Heart right ventricle (tissue), 16 donors: ENCODE measurements at regions not wholly inside any gene's neighbourhood (a gene's known extent, or its start where the extent isn't known, plus 50 kb on each side); places are given as distances from the start of the nearest gene placed in this dataset.

ENCODE experiments used
- ATAC-seq, 8 donors: fragments of 200-7000 bp; cut with Tn5 transposase; one replicate each; pipeline ENCODE4 v1.9.1; 2020; ENCODE audit warnings: mild to moderate bottlenecking in 8 of 8, moderate library complexity in 8 of 8, moderate number of reproducible peaks in 1 of 8
- DNase-seq, 2 donors: peaks; one replicate each; pipeline ENCODE4 v3.0.0-alpha.2; 2020
- H3K27ac ChIP-seq, 10 donors: fragments of 200-600 bp; sonication (generic) in 2 of 10; one replicate each; pipeline versions ENCODE4 v1.5.0 to v1.8.0; 2020 to 2022; ENCODE audit warnings: mild to moderate bottlenecking in 3 of 10
- H3K27me3 ChIP-seq, 7 donors: fragments of 200-600 bp; one replicate each; pipeline ENCODE4 v1.8.0; 2021 to 2022; ENCODE audit warnings: mild to moderate bottlenecking in 2 of 7
- H3K36me3 ChIP-seq, 9 donors: fragments of 200-600 bp; sonication (generic) in 1 of 9; one replicate each; pipeline versions ENCODE4 v1.5.0 to v1.8.0; 2020 to 2022; ENCODE audit warnings: mild to moderate bottlenecking in 2 of 9
- H3K4me1 ChIP-seq, 9 donors: fragments of 200-600 bp; sonication (generic) in 1 of 9; one replicate each; pipeline versions ENCODE4 v1.5.0 to v1.8.0; 2020 to 2022; ENCODE audit warnings: mild to moderate bottlenecking in 4 of 9
- H3K4me3 ChIP-seq, 10 donors: fragments of 200-600 bp; sonication (generic) in 2 of 10; one replicate each; pipeline versions ENCODE4 v1.5.0 to v1.8.0; 2020 to 2022; ENCODE audit warnings: mild to moderate bottlenecking in 7 of 10, moderate library complexity in 2 of 10
- H3K9me3 ChIP-seq, 11 donors: fragments of 200-600 bp in 10 of 11; sonication (generic) in 2 of 11; one replicate each; pipeline versions ENCODE4 v1.5.0 to v1.8.0; 2013 to 2022; ENCODE audit warnings: mild to moderate bottlenecking in 2 of 11, control low read depth in 1 of 11, moderate library complexity in 1 of 11
- WGBS, 2 donors: extraction: QIAGEN DNeasy Blood & Tissue Kit; methylation state at CpG; one replicate each; pipeline ENCODE4 v1.1.7; 2013; ENCODE audit warnings: inconsistent platforms in 1 of 2; 5-methylcytosine and 5-hydroxymethylcytosine counted together
- intact Hi-C, 10 donors: fragments of 100-400 bp; cut with DNase I; formaldehyde crosslinking; loops; one replicate each; pipeline versions ENCODE4 v1.11.1 to v1.14.2; 2022
- TF ChIP-seq, protein P1 (sequence below), 9 donors: fragments of 200-600 bp; sonication (generic) in 2 of 9; IDR thresholded peaks; one replicate each; pipeline versions ENCODE4 v1.5.0 to v1.8.0; 2021 to 2022; ENCODE audit warnings: antibody characterized with exemption in 9 of 9, mild to moderate bottlenecking in 5 of 9, moderate library complexity in 1 of 9
- donor health status: Arrhythmogenic right ventricular cardiomyopathy.
- donor health status: ischemic (EF 13 %, LVEDD 7.1; RV severe dilation, severe dysfunction).
- donor health status: healthy with polysubstance abuse.
- donor health status: DM: no; HTN: yes; CAD: no.
- donor health status: DM: no; HTN: no; CAD: no.
- donor health status: ischemic (EF 25% LVEDD 6.9; RV normal size, moderate dysfunction).
- donor health status: ischemic (EF 25% LVEDD 5.7; RV mildly dilated, moderate dysfunction).
- donor health status: healthy.
- donor health status: DM: yes; HTN: yes; CAD: no.
- donor health status: Ischemic cardiomyopathy.
- donor health status: ischemic (EF 35%, LVEDD 5.7; RV mildly dilated, moderate dysfunction).
- donor health status: nonischemic (EF 11% LVEDD 7.7; RV severe dilation, severe dysfunction).
- donor health status: DM: yes; HTN: yes; CAD: no.
- donor health status: PGD.
- donor health status: ischemic (EF 29% LVEDD 5.4; RV normal size, mild dysfunction).
- donor health status: nonischemic (EF 23%, LVEDD 6.1; RV moderate dilation, normal function).

DNA sequence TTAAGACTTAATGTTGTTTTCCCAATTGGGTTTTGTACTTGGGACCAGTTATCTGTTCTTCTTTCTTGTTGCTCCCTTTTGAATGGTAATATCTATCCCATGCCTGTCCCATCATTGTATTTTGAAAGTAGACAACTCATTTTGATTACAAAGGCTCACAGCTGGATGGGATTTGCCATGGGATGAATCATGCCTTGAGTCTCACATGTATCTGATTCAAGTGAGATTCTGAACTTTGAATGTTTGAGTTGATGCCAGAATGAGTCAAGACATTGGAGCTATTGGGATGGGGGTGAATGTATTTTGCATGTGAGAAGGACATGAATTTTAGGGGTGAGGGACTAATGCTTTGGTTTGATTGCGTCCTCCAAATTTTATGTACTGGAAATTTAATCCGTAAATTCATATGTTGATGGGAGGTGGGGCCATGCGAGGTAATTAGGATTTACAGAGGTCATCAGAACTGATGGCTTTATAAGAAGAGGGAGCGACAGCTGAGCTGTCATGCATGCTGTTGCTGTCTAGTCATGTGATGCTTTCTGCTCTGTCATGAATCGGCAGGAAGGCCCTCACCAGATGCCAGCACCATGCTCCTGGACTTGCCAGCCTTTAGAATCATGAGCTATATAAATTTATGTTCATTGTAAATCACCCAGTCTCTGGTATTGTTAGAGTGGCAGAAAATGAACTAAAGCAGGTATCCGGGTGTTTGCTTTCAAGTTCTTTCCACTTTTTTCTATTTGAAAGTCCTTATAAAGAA is 741.3 kb upstream of the RAB6C start:
- intact Hi-C loops = loop anchor here in 1 of 10 donors (10.0 kb wide), 1 partner anchor 503 kb away; no protein-coding TSS in a partner anchor
- TF ChIP-seq, protein P1, sequence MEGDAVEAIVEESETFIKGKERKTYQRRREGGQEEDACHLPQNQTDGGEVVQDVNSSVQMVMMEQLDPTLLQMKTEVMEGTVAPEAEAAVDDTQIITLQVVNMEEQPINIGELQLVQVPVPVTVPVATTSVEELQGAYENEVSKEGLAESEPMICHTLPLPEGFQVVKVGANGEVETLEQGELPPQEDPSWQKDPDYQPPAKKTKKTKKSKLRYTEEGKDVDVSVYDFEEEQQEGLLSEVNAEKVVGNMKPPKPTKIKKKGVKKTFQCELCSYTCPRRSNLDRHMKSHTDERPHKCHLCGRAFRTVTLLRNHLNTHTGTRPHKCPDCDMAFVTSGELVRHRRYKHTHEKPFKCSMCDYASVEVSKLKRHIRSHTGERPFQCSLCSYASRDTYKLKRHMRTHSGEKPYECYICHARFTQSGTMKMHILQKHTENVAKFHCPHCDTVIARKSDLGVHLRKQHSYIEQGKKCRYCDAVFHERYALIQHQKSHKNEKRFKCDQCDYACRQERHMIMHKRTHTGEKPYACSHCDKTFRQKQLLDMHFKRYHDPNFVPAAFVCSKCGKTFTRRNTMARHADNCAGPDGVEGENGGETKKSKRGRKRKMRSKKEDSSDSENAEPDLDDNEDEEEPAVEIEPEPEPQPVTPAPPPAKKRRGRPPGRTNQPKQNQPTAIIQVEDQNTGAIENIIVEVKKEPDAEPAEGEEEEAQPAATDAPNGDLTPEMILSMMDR (IDR thresholded peaks at IDR 0.05) = no peak
- Histone ChIP-seq H3K36me3 (no peaks in the 10 kb centered on the region), H3K27me3 (peaks cover 0 to 14% (median 0%) of the 10 kb centered on the region in 7 donors), H3K9me3 (peaks cover 0 to 11% (median 0%) of the 10 kb centered on the region in 11 donors), H3K27ac (no peak overlapping the region), H3K4me1 (no peaks in the 10 kb centered on the region), H3K4me3 (no peak overlapping the region)
- DNase-seq (no peak), ATAC-seq (no peak)
- WGBS, 2 donors = 94 to 96% methylated on average over 6 of the region's 6 CpGs

DNA sequence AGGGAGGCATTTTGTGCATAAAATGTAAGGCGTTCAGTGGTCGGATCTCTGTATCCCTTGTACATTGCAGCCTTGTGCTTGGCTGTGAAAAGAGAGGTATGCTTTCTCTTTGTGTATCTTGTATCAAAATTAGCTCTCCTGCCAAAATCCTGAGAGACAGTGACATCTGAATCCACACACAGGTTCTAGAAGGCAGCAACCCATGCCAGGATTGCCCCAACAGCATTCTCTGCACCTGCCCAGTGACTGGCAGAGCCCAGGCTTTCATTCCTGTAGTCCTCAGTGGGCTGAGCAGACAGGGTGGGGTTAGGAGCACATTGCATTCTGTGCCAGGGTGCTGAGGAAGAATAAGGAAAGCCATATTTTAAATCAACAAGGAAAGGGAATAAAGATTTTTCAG is 740.3 kb upstream of the RAB6C start:
- TF ChIP-seq, protein P1 (IDR thresholded peaks at IDR 0.05) = no peak
- no peaks in the 10 kb centered on the region for H3K36me3 ChIP-seq
- H3K9me3 ChIP-seq = peaks cover 0 to 11% (median 0%) of the 10 kb centered on the region in 11 donors
- WGBS, 2 donors = 89 to 98% methylated on average over 2 of the region's 2 CpGs
- intact Hi-C loops = loop anchor here in 1 of 10 donors (10.0 kb wide), 1 partner anchor 504 kb away; no protein-coding TSS in a partner anchor
- DNase-seq = no peak
- no peak for ATAC-seq
- H3K4me1 ChIP-seq = no peaks in the 10 kb centered on the region
- H3K4me3 ChIP-seq = no peak overlapping the region
- no peak overlapping the region for H3K27ac ChIP-seq
- peaks cover 0 to 14% (median 0%) of the 10 kb centered on the region in 7 donors for H3K27me3 ChIP-seq

DNA sequence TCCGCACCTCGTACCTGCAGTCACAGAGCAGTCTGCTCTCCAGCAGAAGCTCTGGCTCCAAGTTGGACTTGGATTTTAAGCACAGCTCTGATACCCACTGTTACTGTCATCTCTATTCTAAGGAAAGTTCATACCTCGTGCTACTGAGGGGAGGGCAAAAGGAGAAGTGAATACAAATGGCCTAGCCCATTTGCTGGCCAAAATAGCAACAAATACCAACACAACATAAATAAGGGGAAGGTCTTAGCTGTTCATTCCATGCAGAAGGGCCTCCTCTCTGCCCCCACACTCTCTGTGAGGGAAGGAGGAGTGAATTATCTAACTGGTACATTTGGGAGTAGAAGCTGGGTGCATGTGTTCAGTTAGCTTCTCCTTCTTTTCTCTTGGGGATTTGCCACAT is 739.4 kb upstream of the RAB6C start:
- H3K4me1 ChIP-seq = no peaks in the 10 kb centered on the region
- WGBS, 2 donors = 89 to 90% methylated on average over 3 of the region's 3 CpGs
- H3K4me3 ChIP-seq = no peak overlapping the region
- intact Hi-C loops = no loop called here
- DNase-seq = no peak
- TF ChIP-seq, protein P1 (IDR thresholded peaks at IDR 0.05) = no peak
- H3K27ac ChIP-seq = no peak overlapping the region
- no peak for ATAC-seq
- peaks cover 0 to 11% (median 0%) of the 10 kb centered on the region in 11 donors for H3K9me3 ChIP-seq
- no peaks in the 10 kb centered on the region for H3K36me3 ChIP-seq
- peaks cover 0 to 12% (median 0%) of the 10 kb centered on the region in 7 donors for H3K27me3 ChIP-seq

DNA sequence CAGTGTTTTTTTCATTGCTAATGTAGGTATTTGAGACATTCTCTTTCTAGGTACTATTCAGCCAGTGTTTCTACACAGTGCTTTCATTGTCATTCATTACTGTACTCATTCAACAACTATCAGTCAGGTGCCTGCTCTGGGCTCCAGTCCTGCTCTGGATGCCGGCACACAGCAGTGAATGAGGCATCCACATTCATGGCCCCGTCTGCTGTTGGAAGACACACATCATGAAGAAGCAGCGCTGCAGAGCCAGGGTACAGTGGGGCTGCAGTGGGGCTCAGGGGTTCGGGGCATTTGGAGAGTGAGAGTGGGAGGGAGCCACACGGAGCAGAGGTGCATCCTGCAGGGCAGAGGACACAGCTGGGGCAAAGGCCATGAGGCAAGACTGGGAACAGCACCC is 737.2 kb upstream of the RAB6C start:
- TF ChIP-seq, protein P1 (IDR thresholded peaks at IDR 0.05) = no peak
- H3K27me3 ChIP-seq = peaks cover 0 to 5% (median 0%) of the 10 kb centered on the region in 7 donors
- H3K9me3 ChIP-seq = peaks cover 0 to 9% (median 0%) of the 10 kb centered on the region in 11 donors
- no peaks in the 10 kb centered on the region for H3K4me1 ChIP-seq
- no peak for ATAC-seq
- 83 to 84% methylated on average over 5 of the region's 5 CpGs for WGBS, 2 donors
- no peaks in the 10 kb centered on the region for H3K36me3 ChIP-seq
- no peak overlapping the region for H3K27ac ChIP-seq
- H3K4me3 ChIP-seq = no peak overlapping the region
- no peak for DNase-seq
- intact Hi-C loops = no loop called here
